ENCODE measurements at regions not wholly inside any gene's neighbourhood (a gene's known extent, or its start where the extent isn't known, plus 50 kb on each side); places are given as distances from the start of the nearest gene placed in this dataset.

- no peak overlapping the region for H3K27ac ChIP-seq (ENCODE audit: extremely low read length, insufficient read depth, low read length)
- H3K79me2 ChIP-seq (ENCODE audit: insufficient read depth, low read length): no peaks in the 10 kb centered on the region
- no peaks in the 10 kb centered on the region for H3K36me3 ChIP-seq (replicated peaks in 1 of 2; ENCODE audit: control insufficient read depth in 1 of 2, insufficient read depth in 2 of 2, low read length in 2 of 2)
- POLR2A ChIA-PET: interaction anchor here (1.6 kb wide), 1 partner anchor 15 kb away, joined by 5 read pairs; no protein-coding TSS in a partner anchor
- intact Hi-C loops (cut with micrococcal nuclease; ENCODE audit: unreplicated experiment) (no loop called here), in situ Hi-C loops (cut with HindIII; ENCODE audit: extremely low pct_ligation_motif_present, low pct_unique_long_range_greater_than_20kb) (no loop called here)
- H2AFZ ChIP-seq (ENCODE audit: low read length): no peak overlapping the region
- WGBS (ENCODE audit: low lambda C conversion rate): 76% methylated on average over 7 of the region's 7 CpGs
- H3K9ac ChIP-seq (ENCODE audit: insufficient read depth, low read depth, low read length): no peak overlapping the region
- H3K4me1 ChIP-seq (ENCODE audit: insufficient read depth, low read length): peaks cover 48% of the 10 kb centered on the region
- H4K20me1 ChIP-seq (ENCODE audit: insufficient read depth, low read length): no peaks in the 10 kb centered on the region
- FAIRE-seq (no peak), ATAC-seq (no peak), DNase-seq (ENCODE audit: low spot score) (no peak)
- no peak overlapping the region for H3K4me3 ChIP-seq (replicated peaks in 1 of 3; ENCODE audit: insufficient read depth in 1 of 3, low read depth in 2 of 3, low read length in 3 of 3)
- H3K9me3 ChIP-seq (ENCODE audit: low read length): no peaks in the 10 kb centered on the region
- no peak for TF ChIP-seq ZFP36L2 (CRISPR knock-in tag; IDR thresholded peaks at IDR 0.05)
- TF ChIP-seq DNMT1 (CRISPR knock-in tag; IDR thresholded peaks at IDR 0.05): no peak
- no peak for TF ChIP-seq HHEX (CRISPR knock-in tag; IDR thresholded peaks at IDR 0.05)
- no peak for TF ChIP-seq FOXP1 (IDR thresholded peaks at IDR 0.05)
- no peak for TF ChIP-seq FOXP1 (CRISPR knock-in tag; IDR thresholded peaks at IDR 0.05)
- no peak for TF ChIP-seq PCBP2 (optimal IDR thresholded peaks at IDR 0.05; ENCODE audit: low read depth, low read length, poor library complexity, severe bottlenecking)
- no peak for TF ChIP-seq ZNF720 (CRISPR knock-in tag; IDR thresholded peaks at IDR 0.05)
- no peak for TF ChIP-seq NPAS2 (CRISPR knock-in tag; IDR thresholded peaks at IDR 0.05; ENCODE audit: borderline replicate concordance)
- TF ChIP-seq BCL6 (CRISPR knock-in tag; IDR thresholded peaks at IDR 0.05): no peak
- no peak for TF ChIP-seq DNMT3B (CRISPR knock-in tag; conservative IDR thresholded peaks at IDR 0.05)
- TF ChIP-seq ATAD3A (CRISPR knock-in tag; IDR thresholded peaks at IDR 0.05): no peak
- TF ChIP-seq ZBTB43 (CRISPR knock-in tag; conservative IDR thresholded peaks at IDR 0.05): no peak
- TF ChIP-seq ZBED4 (CRISPR knock-in tag; IDR thresholded peaks at IDR 0.05; ENCODE audit: borderline replicate concordance): no peak
- TF ChIP-seq CENPX (CRISPR knock-in tag; IDR thresholded peaks at IDR 0.05): no peak
- CTCF ChIA-PET (ENCODE audit: low intra/inter-chr PET ratio, low total read pairs): no interaction called here
- 0 out of 5 replicates have a peak, but pooled peaks cover 0 to 6% of the 10 kb centered on the region in 2 experiments for H3K27me3 ChIP-seq (ENCODE audit: control insufficient read depth in 1 of 2, insufficient read depth in 2 of 2, low read length in 2 of 2)
- H3K4me2 ChIP-seq (ENCODE audit: low read depth, low read length): peak overlapping the region; percentile 77; the same call in 1 of the 2 replicates
- no TSS peak for BruUV-seq (replicated peaks)
Measured at GRCh38 chr1:228979325-228979699, 244.0 kb downstream of the RHOU start.

Data from HepG2 (cell line).